GM18870 (cell line): ENCODE measurements at regions not wholly inside any gene's neighbourhood (a gene's known extent, or its start where the extent isn't known, plus 50 kb on each side); places are given as distances from the start of the nearest gene placed in this dataset.

ENCODE experiments used
- ATAC-seq: cut with Tn5 transposase; IDR thresholded peaks from one replicate; pipeline ENCODE4 v1.9.1; 2021; ENCODE audit warnings: moderate library complexity; ENCODE audit not compliant: unreplicated experiment

DNA sequence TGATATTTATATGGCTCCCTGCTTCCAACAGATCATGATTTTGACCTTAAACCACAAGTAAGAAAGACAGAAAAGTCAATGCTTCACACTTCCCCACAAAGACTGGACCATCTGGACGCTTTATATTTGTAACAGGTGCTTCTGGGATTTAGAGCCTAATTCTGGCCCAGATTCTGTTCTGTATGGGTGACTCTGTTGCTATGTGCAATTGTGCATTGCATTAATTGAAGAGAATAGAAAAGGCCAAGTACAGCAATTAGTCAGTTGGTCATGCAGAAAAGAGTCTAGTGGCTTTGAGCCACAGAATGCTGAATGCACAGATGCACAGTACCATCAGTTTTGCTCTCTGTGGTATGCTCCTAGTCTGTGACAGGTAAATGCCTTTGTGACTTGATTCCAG lies 657.4 kb upstream of the ATXN8OS start:
- no peak for ATAC-seq

DNA sequence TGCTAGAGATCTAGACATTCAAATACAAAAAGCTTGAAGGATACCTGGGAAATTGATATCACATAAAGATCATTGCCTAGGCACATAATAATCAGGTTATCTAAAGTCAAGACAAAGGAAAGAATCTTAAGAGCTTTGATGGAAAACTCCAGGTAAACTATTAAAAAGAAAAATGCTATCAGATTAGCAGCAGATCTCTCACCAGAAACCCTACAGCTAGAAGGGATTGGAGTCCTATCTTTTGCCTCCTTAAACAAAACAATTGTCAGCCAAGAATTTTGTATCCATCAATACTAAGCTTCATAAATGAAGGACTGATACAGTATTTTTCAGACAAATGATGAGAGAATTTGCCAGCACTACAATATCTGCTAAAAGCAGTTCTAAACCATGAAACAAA lies 682.4 kb upstream of the ATXN8OS start:
- no peak for ATAC-seq

GRCh38 chr13:69423844-69424243 lies 683.8 kb upstream of the ATXN8OS start:
- no peak for ATAC-seq

DNA sequence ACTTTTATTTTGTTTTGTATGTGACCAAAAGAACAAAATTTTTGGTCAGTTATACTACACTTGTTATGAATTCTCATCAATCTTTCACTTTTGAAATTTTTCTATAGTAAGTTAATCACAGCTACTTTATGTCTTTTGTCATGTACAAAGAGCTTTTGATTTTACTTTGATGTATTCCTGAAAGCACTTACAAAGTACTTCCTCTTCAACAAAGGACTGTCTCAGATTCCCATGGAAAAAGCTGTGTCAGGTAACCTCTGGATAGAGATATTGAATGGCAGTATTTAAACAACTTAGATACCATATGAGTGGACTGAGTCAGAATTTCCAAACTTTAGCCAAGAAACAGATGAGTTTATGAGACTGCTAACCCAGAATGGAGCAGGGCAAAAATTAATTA lies 689.3 kb upstream of the ATXN8OS start:
- no peak for ATAC-seq

GRCh38 chr13:69410761-69411160 lies 696.9 kb upstream of the ATXN8OS start:
- ATAC-seq: no peak

- ATAC-seq: no peak
These were observed 715.9 kb upstream of the ATXN8OS start for GRCh38 chr13:69391756-69392155.

- no peak for ATAC-seq
These were observed 717.7 kb upstream of the ATXN8OS start for GRCh38 chr13:69389899-69390298.

- no peak for ATAC-seq
These were observed 733.7 kb upstream of the ATXN8OS start for GRCh38 chr13:69373747-69374425.

DNA sequence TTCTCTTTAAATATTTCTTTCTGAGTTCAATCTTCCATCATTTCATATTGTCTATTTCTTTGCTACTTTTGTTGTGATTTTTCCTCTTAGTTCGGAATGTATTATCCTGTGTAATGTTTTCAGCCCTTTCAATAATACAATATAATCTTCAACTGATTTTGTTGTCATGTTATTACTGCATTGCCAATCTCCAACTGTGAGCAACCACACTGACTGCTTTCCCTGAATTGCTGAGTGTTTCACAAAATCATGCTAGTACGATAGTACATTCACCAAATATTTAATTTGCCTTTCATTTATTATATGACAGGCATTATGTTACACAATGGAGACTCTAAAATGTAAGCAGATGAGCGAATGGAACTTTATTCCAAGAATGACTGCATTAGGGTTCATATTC lies 744.3 kb upstream of the ATXN8OS start:
- ATAC-seq: no peak

- no peak for ATAC-seq
These were observed 776.4 kb upstream of the ATXN8OS start for GRCh38 chr13:69331245-69331644.

DNA sequence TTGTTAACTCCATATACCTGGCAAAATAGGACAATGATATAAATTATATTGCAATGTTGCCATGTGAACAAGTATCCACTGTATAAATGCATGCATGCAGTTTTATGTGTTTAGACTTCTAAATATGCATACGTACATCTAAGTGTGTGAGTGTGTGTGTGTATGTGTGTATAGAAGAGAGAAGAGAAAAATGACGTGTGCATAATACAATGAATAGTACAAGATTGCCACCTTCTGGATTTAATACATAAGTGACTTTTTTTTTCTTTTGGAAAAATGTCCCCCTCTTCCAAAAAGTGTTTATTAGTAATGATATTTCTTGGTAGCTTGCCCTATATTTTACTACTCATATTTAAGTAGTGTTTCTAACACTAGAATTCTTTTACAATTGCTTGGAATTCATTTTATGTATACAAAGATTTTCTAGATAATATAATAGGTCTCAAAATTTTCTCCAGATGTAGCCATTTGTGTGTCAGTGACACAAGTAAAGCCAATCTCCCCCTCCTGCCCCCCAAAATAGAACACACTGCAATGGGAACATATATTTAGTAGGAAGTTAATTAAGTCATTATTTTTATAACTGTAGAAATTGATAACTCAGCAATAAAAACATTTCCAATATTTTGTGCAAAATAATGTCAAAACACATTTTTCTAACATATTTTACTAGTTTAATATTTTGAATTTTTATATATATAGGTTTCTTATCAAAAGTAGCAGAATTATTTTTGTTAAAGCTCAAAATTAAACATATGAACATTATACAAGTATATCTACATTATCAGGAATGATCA lies 783.3 kb upstream of the ATXN8OS start:
- no peak for ATAC-seq

- no peak for ATAC-seq
These were observed 788.0 kb upstream of the ATXN8OS start for GRCh38 chr13:69319656-69320055.

DNA sequence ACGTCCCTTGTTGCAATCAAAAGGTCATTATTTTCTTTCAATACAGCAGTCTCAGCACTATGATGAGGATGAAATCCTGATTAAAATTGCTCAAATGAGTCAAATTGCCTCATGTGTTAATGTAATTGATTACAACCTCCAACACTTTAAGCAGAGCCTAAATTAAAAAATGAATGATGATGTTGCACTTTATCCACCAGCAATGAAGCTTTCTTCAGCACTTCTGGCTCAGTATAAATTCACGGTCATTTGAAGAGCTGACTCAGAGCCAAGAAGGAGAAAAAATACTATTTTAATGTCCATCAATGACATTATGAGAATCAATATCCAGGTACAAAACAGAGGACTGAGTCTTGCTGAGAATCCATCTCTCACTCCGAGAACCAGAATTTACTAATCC lies 792.6 kb upstream of the ATXN8OS start:
- ATAC-seq: no peak

- ATAC-seq: no peak
These were observed 800.9 kb upstream of the ATXN8OS start for GRCh38 chr13:69306766-69307165.

GRCh38 chr13:69300131-69300530 lies 807.5 kb upstream of the ATXN8OS start:
- no peak for ATAC-seq

GRCh38 chr13:69296130-69296529 lies 811.5 kb upstream of the ATXN8OS start:
- ATAC-seq: no peak

DNA sequence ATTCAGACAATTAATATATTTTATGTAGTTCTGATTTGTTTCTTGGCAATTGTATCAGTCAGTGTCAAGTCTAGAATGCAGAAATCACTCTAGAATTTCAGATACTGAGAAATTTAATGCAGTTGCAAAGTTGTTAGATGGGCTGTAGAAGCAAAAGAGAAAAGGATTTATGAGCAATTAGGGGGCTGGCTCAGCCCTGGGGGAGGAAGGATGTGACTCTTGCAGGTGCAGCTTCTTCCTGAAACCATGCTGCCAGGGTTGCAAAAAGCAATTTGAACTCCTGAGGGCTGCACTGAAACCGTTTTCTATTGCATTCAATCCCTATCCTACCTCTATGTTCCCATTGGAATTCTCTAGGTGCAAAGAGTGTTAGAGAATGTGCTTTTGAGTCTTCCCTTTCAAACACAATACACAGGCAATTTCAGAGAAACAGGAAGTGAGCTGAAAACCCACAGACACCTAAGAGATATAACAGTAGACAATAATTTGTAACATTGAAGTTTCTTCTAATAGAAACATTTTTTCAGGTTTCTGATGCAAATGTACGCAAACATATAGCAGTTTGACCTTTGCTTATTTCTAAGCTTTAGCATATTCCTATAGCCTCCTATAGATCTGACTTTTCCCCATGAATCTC lies 814.7 kb upstream of the ATXN8OS start:
- ATAC-seq: no peak

GRCh38 chr13:69291292-69291906 lies 816.2 kb upstream of the ATXN8OS start:
- ATAC-seq: no peak

- ATAC-seq: no peak
These were observed 819.6 kb upstream of the ATXN8OS start for GRCh38 chr13:69288026-69288425.

DNA sequence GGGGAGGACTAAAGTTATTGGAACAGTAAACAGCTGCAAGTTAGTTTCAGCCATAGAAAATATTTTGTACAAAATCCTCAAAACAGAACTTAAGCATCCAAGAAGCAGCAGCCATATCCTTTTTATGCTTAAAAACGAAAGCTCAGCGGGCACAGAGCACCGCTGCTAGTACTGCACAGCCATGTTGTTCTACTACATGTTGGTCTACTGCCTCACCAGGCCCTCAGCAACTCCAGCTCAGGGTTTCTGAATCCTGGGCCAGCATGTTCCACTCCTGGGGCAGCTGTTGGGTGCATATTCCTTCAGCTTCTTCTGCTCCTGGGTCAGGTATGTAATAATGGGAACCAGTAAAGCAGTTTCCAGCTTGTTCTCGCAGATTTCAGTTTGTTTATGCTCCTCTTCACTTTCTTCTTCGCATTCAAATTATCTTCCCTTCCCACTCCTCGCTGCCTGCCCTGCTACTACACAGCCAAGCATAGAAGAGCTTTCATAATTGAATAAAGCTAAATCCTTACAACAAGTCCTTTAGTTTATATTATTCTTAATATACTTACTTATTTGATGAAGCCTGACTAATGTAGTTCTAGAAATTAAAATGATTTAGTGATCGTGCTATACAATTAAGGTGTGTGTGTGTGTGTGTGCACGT lies 820.5 kb upstream of the ATXN8OS start:
- no peak for ATAC-seq

DNA sequence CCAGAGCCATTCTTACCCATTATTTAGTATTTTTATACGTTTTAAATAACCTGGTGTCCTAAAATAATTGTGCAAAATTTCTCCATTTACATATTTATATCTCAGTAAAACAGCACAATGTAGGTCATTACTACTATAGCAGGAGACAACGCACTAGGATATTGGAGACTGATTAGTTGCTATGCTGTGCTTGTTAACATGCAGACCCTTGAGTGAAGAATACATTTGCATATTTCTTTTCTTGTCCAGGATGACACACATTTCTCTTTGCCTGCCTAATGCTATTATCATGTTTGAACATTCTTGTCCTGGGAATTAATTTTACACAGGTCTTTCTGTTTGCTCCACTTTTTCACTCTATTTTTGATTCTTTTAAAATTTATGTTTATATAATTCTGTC lies 823.8 kb upstream of the ATXN8OS start:
- no peak for ATAC-seq
